KMS-11 (cell line): ENCODE measurements at regions not wholly inside any gene's neighbourhood (a gene's known extent, or its start where the extent isn't known, plus 50 kb on each side); places are given as distances from the start of the nearest gene placed in this dataset.

ENCODE experiments used
- H2AFZ ChIP-seq: fragments of 200-600 bp; sonication (generic); 2 replicates; pipeline ENCODE4 v1.6.1; 2016; ENCODE audit warnings: antibody characterized with exemption, mixed run types, low read depth
- H3K27ac ChIP-seq: fragments of 200-600 bp; sonication (generic); 2 replicates; pipeline ENCODE4 v1.6.1; 2016; ENCODE audit warnings: mild to moderate bottlenecking, mixed run types
- H3K27me3 ChIP-seq: fragments of 200-600 bp; sonication (generic); 2 replicates; pipeline ENCODE4 v1.6.1; 2017; ENCODE audit warnings: mild to moderate bottlenecking, low read depth, mixed run types, moderate library complexity; ENCODE audit not compliant: insufficient read depth
- H3K36me3 ChIP-seq: fragments of 200-600 bp; sonication (generic); 2 replicates; pipeline ENCODE4 v1.6.1; 2017; ENCODE audit warnings: mild to moderate bottlenecking, mixed run types; ENCODE audit not compliant: insufficient read depth
- H3K4me1 ChIP-seq: fragments of 200-600 bp; sonication (generic); 2 replicates; pipeline ENCODE4 v1.6.1; 2016; ENCODE audit warnings: mild to moderate bottlenecking, low read depth, mixed run types; ENCODE audit not compliant: poor library complexity, severe bottlenecking
- H3K4me2 ChIP-seq: fragments of 200-600 bp; sonication (generic); 2 replicates; pipeline ENCODE4 v1.7.0; 2016; ENCODE audit warnings: mild to moderate bottlenecking, mixed run types
- H3K4me3 ChIP-seq: fragments of 200-600 bp; sonication (generic); IDR thresholded peaks from 2 replicates; pipeline ENCODE4 v1.6.1; 2017; ENCODE audit warnings: low read depth, low read length, mixed read lengths; ENCODE audit not compliant: insufficient read depth
- H3K79me2 ChIP-seq: fragments of 200-600 bp; sonication (generic); 2 replicates; pipeline ENCODE4 v1.6.1; 2016; ENCODE audit warnings: low read depth, mixed run types; ENCODE audit not compliant: insufficient read depth
- H3K9ac ChIP-seq: fragments of 200-600 bp; sonication (generic); 2 replicates; pipeline ENCODE4 v1.6.1; 2016; ENCODE audit warnings: mild to moderate bottlenecking, mixed run types
- H4K20me1 ChIP-seq: fragments of 200-600 bp; sonication (generic); 2 replicates; pipeline ENCODE4 v1.6.1; 2016; ENCODE audit warnings: mild to moderate bottlenecking, mixed run types; ENCODE audit not compliant: insufficient read depth
- CTCF ChIP-seq: fragments of 200-600 bp; sonication (generic); conservative IDR thresholded peaks from 2 replicates; pipeline ENCODE4 v1.6.1; 2017; ENCODE audit warnings: low read depth, mild to moderate bottlenecking, antibody characterized with exemption, low read length, moderate library complexity, mixed read lengths

- Histone ChIP-seq H4K20me1 (no peaks in the 10 kb centered on the region), H3K9ac (no peak overlapping the region), H3K27ac (no peak overlapping the region), H3K36me3 (no peaks in the 10 kb centered on the region), H3K27me3 (no peaks in the 10 kb centered on the region), H3K79me2 (no peaks in the 10 kb centered on the region), H3K4me3 (no peak overlapping the region), H3K4me2 (no peak overlapping the region), H3K4me1 (no peaks in the 10 kb centered on the region), H2AFZ (no peak overlapping the region)
- TF ChIP-seq CTCF, result no peak
These were observed 57.7 kb upstream of the CDK13 start for GRCh38 chr7:39892361-39892760.

- no peak overlapping the region for H3K4me3 ChIP-seq
- no peak for TF ChIP-seq CTCF
- H3K79me2 ChIP-seq, result no peaks in the 10 kb centered on the region
- no peak overlapping the region for H3K4me2 ChIP-seq
- no peaks in the 10 kb centered on the region for H3K27me3 ChIP-seq
- H2AFZ ChIP-seq, result no peak overlapping the region
- H3K4me1 ChIP-seq, result no peaks in the 10 kb centered on the region
- no peak overlapping the region for H3K9ac ChIP-seq
- H3K36me3 ChIP-seq, result no peaks in the 10 kb centered on the region
- no peak overlapping the region for H3K27ac ChIP-seq
- H4K20me1 ChIP-seq, result no peaks in the 10 kb centered on the region
These were observed 55.2 kb upstream of the CDK13 start for GRCh38 chr7:39894904-39895303.

DNA sequence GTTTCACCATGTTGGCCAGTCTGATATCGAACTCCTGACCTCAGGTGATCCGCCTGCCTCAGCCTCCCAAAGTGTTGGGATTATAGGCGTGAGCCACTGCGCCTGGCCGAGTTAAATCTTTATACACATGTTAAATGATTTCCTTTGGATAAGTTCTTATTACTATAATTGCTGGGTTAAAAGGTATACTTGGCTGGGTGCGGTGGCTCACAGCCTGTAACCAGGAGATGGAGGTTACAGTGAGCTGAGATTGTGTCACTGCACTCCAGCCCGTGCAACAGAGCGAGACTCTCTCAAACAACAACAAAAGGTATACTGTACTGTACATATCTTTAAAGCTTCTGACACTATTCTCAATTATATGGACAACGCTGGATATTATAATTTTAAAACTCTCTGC lies 53.2 kb upstream of the CDK13 start:
- H3K9ac ChIP-seq, result no peak overlapping the region
- H3K27me3 ChIP-seq, result no peaks in the 10 kb centered on the region
- no peaks in the 10 kb centered on the region for H3K79me2 ChIP-seq
- no peak overlapping the region for H3K4me3 ChIP-seq
- H3K4me2 ChIP-seq, result no peak overlapping the region
- H2AFZ ChIP-seq, result no peak overlapping the region
- no peaks in the 10 kb centered on the region for H3K4me1 ChIP-seq
- H4K20me1 ChIP-seq, result no peaks in the 10 kb centered on the region
- H3K36me3 ChIP-seq, result no peaks in the 10 kb centered on the region
- TF ChIP-seq CTCF, result no peak; the same call in 1 of the 2 replicates
- no peak overlapping the region for H3K27ac ChIP-seq

- no peaks in the 10 kb centered on the region for H3K27me3 ChIP-seq
- no peaks in the 10 kb centered on the region for H4K20me1 ChIP-seq
- TF ChIP-seq CTCF, result no peak
- H3K9ac ChIP-seq, result no peak overlapping the region
- H3K4me1 ChIP-seq, result no peaks in the 10 kb centered on the region
- H3K4me3 ChIP-seq, result no peak overlapping the region
- no peaks in the 10 kb centered on the region for H3K79me2 ChIP-seq
- H3K27ac ChIP-seq, result no peak overlapping the region
- no peaks in the 10 kb centered on the region for H3K36me3 ChIP-seq
- H3K4me2 ChIP-seq, result no peak overlapping the region
- H2AFZ ChIP-seq, result no peak overlapping the region
These were observed 51.2 kb upstream of the CDK13 start for GRCh38 chr7:39898867-39899266.
